ENCODE measurements at regions not wholly inside any gene's neighbourhood (a gene's known extent, or its start where the extent isn't known, plus 50 kb on each side); places are given as distances from the start of the nearest gene placed in this dataset.

DNA sequence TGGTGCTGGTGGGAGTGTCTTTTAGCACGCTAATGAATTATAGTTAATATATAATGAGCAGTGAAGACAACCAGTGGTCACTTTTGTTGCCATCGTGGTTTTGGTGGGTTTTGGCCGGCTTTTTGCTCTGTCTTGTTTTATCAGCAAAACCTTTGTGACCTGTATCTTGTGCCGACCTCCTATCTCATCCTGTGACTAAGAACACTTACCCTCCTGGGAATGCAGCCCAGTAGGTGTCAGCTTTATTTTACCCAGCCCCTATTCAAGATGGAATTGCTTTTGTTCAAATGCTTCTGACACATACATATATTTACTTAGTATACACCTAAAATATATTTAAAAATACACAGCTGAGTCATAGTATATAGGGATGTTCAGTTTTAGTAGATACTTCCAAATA is 770.3 kb downstream of the PDCD6IP start:
- H3K36me3 ChIP-seq (ENCODE audit: control insufficient read depth, insufficient read depth, low read length): no peaks in the 10 kb centered on the region
- H3K27me3 ChIP-seq (replicated peaks; ENCODE audit: control insufficient read depth, insufficient read depth, low read length): no peaks in the 10 kb centered on the region
- DNase-seq (ENCODE audit: extremely low read depth, insufficient read length): no peak
- H3K4me3 ChIP-seq (replicated peaks; ENCODE audit: low read depth, low read length): no peak overlapping the region
- TF ChIP-seq, protein P1, sequence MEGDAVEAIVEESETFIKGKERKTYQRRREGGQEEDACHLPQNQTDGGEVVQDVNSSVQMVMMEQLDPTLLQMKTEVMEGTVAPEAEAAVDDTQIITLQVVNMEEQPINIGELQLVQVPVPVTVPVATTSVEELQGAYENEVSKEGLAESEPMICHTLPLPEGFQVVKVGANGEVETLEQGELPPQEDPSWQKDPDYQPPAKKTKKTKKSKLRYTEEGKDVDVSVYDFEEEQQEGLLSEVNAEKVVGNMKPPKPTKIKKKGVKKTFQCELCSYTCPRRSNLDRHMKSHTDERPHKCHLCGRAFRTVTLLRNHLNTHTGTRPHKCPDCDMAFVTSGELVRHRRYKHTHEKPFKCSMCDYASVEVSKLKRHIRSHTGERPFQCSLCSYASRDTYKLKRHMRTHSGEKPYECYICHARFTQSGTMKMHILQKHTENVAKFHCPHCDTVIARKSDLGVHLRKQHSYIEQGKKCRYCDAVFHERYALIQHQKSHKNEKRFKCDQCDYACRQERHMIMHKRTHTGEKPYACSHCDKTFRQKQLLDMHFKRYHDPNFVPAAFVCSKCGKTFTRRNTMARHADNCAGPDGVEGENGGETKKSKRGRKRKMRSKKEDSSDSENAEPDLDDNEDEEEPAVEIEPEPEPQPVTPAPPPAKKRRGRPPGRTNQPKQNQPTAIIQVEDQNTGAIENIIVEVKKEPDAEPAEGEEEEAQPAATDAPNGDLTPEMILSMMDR (IDR thresholded peaks at IDR 0.05; ENCODE audit: insufficient read depth, low read length, poor library complexity, severe bottlenecking): no peak

- TF ChIP-seq, protein P1 (IDR thresholded peaks at IDR 0.05; ENCODE audit: insufficient read depth, low read length, poor library complexity, severe bottlenecking): no peak
- no peaks in the 10 kb centered on the region for H3K27me3 ChIP-seq (replicated peaks; ENCODE audit: control insufficient read depth, insufficient read depth, low read length)
- no peaks in the 10 kb centered on the region for H3K36me3 ChIP-seq (ENCODE audit: control insufficient read depth, insufficient read depth, low read length)
- H3K4me3 ChIP-seq (replicated peaks; ENCODE audit: low read depth, low read length): no peak overlapping the region
- no peak for DNase-seq (ENCODE audit: extremely low read depth, insufficient read length)
Observed at GRCh38 chr3:34569437-34569836, 771.0 kb downstream of the PDCD6IP start.

DNA sequence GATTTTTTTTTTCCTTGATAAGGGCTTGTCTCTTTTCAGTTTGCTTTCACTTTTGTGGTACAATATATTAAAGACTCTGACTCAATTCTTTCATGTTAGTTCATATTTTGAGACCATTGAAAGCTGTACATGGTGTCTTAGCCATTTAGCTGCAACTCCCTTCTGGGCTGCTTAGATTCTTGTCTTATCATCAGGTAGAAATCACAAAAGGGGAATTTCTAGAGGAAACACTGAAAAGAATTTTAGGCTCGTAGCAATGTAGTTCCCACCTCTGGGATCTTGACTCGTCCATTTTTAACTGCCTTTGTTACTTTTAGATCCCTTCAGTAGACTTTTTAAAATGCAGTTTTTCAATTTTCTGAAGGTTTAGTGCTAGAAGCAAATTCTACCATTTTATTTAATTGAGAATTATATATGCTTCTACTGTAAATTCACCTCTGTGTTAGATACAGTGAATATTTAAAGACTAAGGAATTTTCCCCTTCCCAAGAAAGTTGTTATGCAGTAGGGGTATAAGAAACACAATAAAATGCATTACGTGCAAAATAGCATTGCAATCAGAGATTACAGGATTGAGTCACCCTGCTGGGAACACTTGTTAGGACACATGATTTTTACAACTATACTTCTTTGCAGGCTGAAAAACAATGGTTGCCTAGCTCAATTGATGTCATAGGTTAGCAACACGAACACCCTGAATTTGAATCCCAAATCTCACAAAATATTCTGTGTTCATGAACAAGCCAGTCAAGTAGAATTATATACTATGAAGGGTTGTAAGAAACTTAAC is 772.7 kb downstream of the PDCD6IP start:
- H3K4me3 ChIP-seq (replicated peaks; ENCODE audit: low read depth, low read length): no peak overlapping the region
- no peaks in the 10 kb centered on the region for H3K36me3 ChIP-seq (ENCODE audit: control insufficient read depth, insufficient read depth, low read length)
- no peak for DNase-seq (ENCODE audit: extremely low read depth, insufficient read length)
- H3K27me3 ChIP-seq (replicated peaks; ENCODE audit: control insufficient read depth, insufficient read depth, low read length): no peaks in the 10 kb centered on the region
- TF ChIP-seq, protein P1 (IDR thresholded peaks at IDR 0.05; ENCODE audit: insufficient read depth, low read length, poor library complexity, severe bottlenecking): no peak

GRCh38 chr3:34571714-34572113 is 773.3 kb downstream of the PDCD6IP start:
- Histone ChIP-seq H3K4me3 (replicated peaks; ENCODE audit: low read depth, low read length) (no peak overlapping the region), H3K27me3 (replicated peaks; ENCODE audit: control insufficient read depth, insufficient read depth, low read length) (no peaks in the 10 kb centered on the region), H3K36me3 (ENCODE audit: control insufficient read depth, insufficient read depth, low read length) (no peaks in the 10 kb centered on the region)
- no peak for DNase-seq (ENCODE audit: extremely low read depth, insufficient read length)
- TF ChIP-seq, protein P1 (IDR thresholded peaks at IDR 0.05; ENCODE audit: insufficient read depth, low read length, poor library complexity, severe bottlenecking): no peak

- H3K27me3 ChIP-seq (replicated peaks; ENCODE audit: control insufficient read depth, insufficient read depth, low read length): no peaks in the 10 kb centered on the region
- H3K4me3 ChIP-seq (replicated peaks; ENCODE audit: low read depth, low read length): no peak overlapping the region
- TF ChIP-seq, protein P1 (IDR thresholded peaks at IDR 0.05; ENCODE audit: insufficient read depth, low read length, poor library complexity, severe bottlenecking): no peak
- DNase-seq (ENCODE audit: extremely low read depth, insufficient read length): no peak
- no peaks in the 10 kb centered on the region for H3K36me3 ChIP-seq (ENCODE audit: control insufficient read depth, insufficient read depth, low read length)
Observed at GRCh38 chr3:34575776-34576175, 777.3 kb downstream of the PDCD6IP start.

Data from GM06990 (cell line).